NT2/D1 (cell line): ENCODE measurements at regions not wholly inside any gene's neighbourhood (a gene's known extent, or its start where the extent isn't known, plus 50 kb on each side); places are given as distances from the start of the nearest gene placed in this dataset.

Experiments used
- DNase-seq: peaks from one replicate; pipeline ENCODE4 v3.0.0-alpha.2; 2011; ENCODE audit warnings: low read depth, low spot score
- H3K27me3 ChIP-seq: 2 replicates; pipeline ENCODE4 v1.6.0; 2011; ENCODE audit warnings: mild to moderate bottlenecking; ENCODE audit not compliant: insufficient read length, insufficient read depth
- H3K36me3 ChIP-seq: 2 replicates; pipeline ENCODE4 v1.6.1; 2011; ENCODE audit warnings: mild to moderate bottlenecking, low read length, mixed read lengths; ENCODE audit not compliant: insufficient read depth, insufficient read length
- H3K4me1 ChIP-seq: 2 replicates; pipeline ENCODE4 v1.5.1; 2011; ENCODE audit not compliant: insufficient read depth, insufficient read length
- H3K4me3 ChIP-seq: 2 replicates; pipeline ENCODE4 v1.5.1; 2011; ENCODE audit warnings: low read depth; ENCODE audit not compliant: insufficient read length
- H3K9ac ChIP-seq: 2 replicates; pipeline ENCODE4 v1.6.0; 2011; ENCODE audit warnings: low read depth; ENCODE audit not compliant: insufficient read length
- H3K9me3 ChIP-seq: 2 replicates; pipeline ENCODE4 v1.5.1; 2011; ENCODE audit warnings: mild to moderate bottlenecking, low read length; ENCODE audit not compliant: insufficient read depth
- SUZ12 ChIP-seq: IDR thresholded peaks from 2 replicates; pipeline ENCODE4 v1.6.1; 2011; ENCODE audit not compliant: insufficient read length, insufficient read depth; ENCODE audit errors: extremely low read depth
- YY1 ChIP-seq: IDR thresholded peaks from 2 replicates; pipeline ENCODE4 v1.6.1; 2011; ENCODE audit not compliant: insufficient read length, insufficient read depth
- ZNF274 ChIP-seq: IDR thresholded peaks from 2 replicates; pipeline ENCODE4 v1.6.1; 2011; ENCODE audit warnings: mild to moderate bottlenecking, low read depth, low read length

DNA sequence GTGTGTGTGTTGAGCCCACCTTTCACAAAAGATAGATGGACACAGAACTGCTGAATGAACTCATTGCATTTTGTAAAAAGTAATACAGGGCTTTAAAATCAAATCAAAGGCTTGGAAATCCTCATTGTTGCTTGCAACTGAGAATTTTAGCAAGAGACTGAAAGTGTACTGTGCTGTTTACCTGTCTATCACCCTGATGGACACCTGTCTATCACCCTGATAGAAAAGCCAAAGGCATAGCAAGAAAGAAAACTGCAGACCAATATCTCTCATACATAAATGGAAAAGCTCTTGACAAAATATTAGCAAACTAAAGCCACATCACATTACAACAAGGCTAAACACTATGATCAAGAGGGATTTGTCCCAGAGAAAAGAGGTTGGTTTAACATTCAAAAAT is 107.5 kb upstream of the TMEM18 start:
- Histone ChIP-seq H3K4me1 (no peaks in the 10 kb centered on the region), H3K36me3 (no peaks in the 10 kb centered on the region), H3K4me3 (no peak overlapping the region), H3K9ac (no peak overlapping the region), H3K27me3 (no peaks in the 10 kb centered on the region), H3K9me3 (peaks cover 5% of the 10 kb centered on the region; the same call in 1 of the 2 replicates)
- no peak for DNase-seq
- TF ChIP-seq YY1: no peak
- TF ChIP-seq SUZ12: no peak
- TF ChIP-seq ZNF274: no peak

DNA sequence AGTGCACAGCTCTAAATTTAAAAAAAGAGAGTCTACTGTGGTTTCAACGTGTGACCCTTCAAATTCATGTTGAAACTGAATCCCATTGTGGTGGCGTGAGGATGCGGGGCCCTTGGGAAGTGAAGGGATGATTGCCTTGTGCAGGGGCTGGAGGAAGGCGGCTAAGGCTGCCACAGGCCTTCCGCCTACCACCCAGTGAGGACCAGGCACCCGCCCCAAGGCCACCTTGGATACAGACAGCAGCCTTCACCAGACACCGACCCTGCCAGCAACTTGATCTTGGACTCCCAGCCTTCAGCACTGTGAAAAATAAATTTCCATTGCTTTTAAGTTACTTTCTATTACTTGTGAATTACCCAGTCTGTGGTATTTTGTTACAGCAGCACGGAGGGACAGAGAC is 103.4 kb upstream of the TMEM18 start:
- Histone ChIP-seq H3K4me1 (peaks cover 4% of the 10 kb centered on the region), H3K4me3 (no peak overlapping the region), H3K36me3 (no peaks in the 10 kb centered on the region), H3K27me3 (no peaks in the 10 kb centered on the region), H3K9ac (no peak overlapping the region), H3K9me3 (no peaks in the 10 kb centered on the region; the same call in 1 of the 2 replicates)
- DNase-seq: no peak
- TF ChIP-seq ZNF274 (no peak), YY1 (no peak), SUZ12 (no peak)

DNA sequence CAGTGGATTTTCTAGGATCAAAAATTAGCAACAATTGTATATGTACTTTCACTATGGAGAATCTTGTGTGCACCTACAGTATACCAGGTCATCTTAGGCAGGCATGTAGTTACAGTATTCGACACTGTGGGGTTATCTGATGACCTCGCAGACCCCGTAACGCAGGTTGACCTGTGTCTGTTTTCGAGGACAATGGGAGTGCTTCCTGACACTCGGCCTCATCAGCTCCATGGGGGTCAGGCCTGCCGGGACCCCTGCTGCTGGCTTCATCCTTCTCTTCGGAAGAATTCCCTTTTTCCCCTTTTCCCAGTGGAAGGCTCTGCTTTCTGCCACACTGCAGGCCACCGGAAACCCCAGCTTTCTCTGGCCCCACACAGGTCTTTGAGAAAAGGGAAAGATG is 102.8 kb upstream of the TMEM18 start:
- H3K36me3 ChIP-seq: no peaks in the 10 kb centered on the region
- DNase-seq: no peak
- no peaks in the 10 kb centered on the region for H3K27me3 ChIP-seq
- no peak for TF ChIP-seq YY1
- no peak for TF ChIP-seq ZNF274
- no peak for TF ChIP-seq SUZ12
- H3K9ac ChIP-seq: no peak overlapping the region
- H3K4me1 ChIP-seq: peaks cover 4% of the 10 kb centered on the region
- H3K9me3 ChIP-seq: no peaks in the 10 kb centered on the region; the same call in 1 of the 2 replicates
- no peak overlapping the region for H3K4me3 ChIP-seq

DNA sequence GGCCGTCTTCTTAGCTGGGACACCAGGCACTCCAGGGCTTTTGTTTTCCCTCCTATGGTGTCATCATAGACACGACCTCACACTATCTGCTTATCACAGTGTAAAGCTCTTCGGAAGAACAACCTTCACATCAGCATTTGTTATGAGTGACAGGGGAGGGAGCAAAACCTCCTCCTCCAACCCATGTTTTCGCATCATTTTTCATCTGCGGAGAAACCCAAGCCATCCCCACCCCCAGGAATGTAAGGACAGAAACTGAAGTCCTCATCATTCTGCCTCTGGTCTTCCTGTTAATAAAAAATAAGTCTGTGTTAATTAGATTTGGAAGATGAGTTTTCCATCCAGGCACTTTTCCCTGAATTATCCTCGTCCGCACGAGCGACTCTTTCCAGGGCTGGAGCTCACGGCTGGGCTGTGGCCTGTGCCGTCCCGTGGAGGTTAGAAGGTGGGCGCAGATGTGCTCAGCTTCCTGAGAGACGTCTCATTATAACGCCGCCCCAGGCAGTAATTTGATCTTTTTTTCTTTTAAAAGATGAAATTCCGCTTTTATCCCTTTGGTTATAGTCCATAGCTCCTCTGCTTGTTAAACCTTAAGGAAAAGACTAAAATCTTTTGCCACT is 101.6 kb upstream of the TMEM18 start:
- no peaks in the 10 kb centered on the region for H3K36me3 ChIP-seq
- H3K4me3 ChIP-seq: no peak overlapping the region
- TF ChIP-seq YY1 (no peak), SUZ12 (no peak), ZNF274 (no peak)
- H3K9me3 ChIP-seq: no peaks in the 10 kb centered on the region; the same call in 1 of the 2 replicates
- H3K27me3 ChIP-seq: no peaks in the 10 kb centered on the region
- H3K4me1 ChIP-seq: peaks cover 4% of the 10 kb centered on the region
- DNase-seq: no peak
- no peak overlapping the region for H3K9ac ChIP-seq

DNA sequence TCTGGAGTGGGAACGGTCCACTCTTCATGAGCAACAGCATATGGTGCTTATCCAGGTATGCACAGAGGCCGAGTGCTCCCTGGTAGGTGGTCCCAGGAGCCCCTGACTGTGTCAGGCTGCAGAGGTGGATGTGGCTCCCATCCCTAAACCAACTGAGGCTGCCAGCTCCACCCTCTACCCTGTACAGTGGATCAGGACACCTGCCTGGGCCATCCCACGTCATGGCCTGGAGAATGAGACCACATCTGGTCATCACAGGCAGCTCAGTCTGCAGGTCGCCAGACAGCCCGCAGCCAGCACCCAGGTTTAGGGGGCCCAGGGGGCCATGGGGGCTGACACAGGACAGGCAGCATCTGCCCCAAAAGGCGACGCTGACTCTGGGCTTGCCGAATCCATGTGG is 100.3 kb upstream of the TMEM18 start:
- H3K36me3 ChIP-seq: no peaks in the 10 kb centered on the region
- no peaks in the 10 kb centered on the region for H3K27me3 ChIP-seq
- peaks cover 4% of the 10 kb centered on the region for H3K4me1 ChIP-seq
- H3K9ac ChIP-seq: no peak overlapping the region
- no peak for DNase-seq
- no peaks in the 10 kb centered on the region; the same call in 1 of the 2 replicates for H3K9me3 ChIP-seq
- no peak for TF ChIP-seq YY1
- TF ChIP-seq SUZ12: no peak
- TF ChIP-seq ZNF274: no peak
- no peak overlapping the region for H3K4me3 ChIP-seq

DNA sequence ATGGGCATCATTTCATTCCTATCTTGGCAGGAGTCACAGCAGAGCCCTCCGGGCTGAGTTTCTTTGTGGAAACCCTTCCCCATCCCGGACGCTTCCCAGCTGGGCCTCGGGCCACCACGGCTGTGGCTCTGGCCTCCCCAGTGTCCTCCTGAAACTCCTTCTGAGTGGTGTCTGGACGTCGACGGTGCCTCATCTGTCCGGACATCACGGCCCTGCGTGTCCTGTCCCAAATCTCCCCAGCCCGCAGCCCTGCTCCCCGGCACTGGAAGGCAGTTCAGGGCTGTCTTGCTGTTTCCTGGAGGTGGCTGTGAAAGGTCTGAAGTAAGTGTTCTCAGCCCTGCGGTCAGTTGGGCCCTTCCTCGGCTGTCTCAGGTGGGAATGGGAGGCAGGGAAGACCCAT is 99.8 kb upstream of the TMEM18 start:
- Histone ChIP-seq H3K4me1 (peaks cover 4% of the 10 kb centered on the region), H3K4me3 (no peak overlapping the region), H3K36me3 (no peaks in the 10 kb centered on the region), H3K9me3 (no peaks in the 10 kb centered on the region; the same call in 1 of the 2 replicates), H3K27me3 (no peaks in the 10 kb centered on the region), H3K9ac (no peak overlapping the region)
- no peak for DNase-seq
- TF ChIP-seq ZNF274: no peak
- TF ChIP-seq YY1: no peak
- no peak for TF ChIP-seq SUZ12

DNA sequence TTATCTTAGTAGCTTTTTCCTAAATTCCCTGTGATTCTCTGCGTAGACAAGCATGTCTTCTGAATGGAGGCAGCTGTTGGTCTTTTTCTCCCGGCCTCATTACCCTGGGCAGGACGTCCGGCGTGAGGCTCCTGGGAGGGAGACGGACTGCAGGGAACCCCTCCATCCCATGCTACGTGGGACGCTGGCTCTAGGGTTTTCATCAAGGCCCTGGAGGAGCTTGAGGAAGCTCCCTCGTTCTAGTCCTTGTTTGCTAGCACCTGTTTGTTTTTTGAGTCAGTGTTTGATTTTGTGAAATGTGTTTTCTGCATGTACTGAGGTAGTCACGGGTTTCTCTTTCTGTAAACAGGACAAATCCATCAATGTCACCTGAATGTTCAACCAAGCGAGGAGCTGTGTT is 99.3 kb upstream of the TMEM18 start:
- TF ChIP-seq ZNF274 (no peak), YY1 (no peak), SUZ12 (no peak)
- Histone ChIP-seq H3K27me3 (no peaks in the 10 kb centered on the region), H3K9me3 (no peaks in the 10 kb centered on the region; the same call in 1 of the 2 replicates), H3K4me1 (peaks cover 4% of the 10 kb centered on the region), H3K9ac (no peak overlapping the region), H3K4me3 (no peak overlapping the region), H3K36me3 (no peaks in the 10 kb centered on the region)
- no peak for DNase-seq
